Heart right ventricle (tissue), 16 donors: ENCODE measurements at regions not wholly inside any gene's neighbourhood (a gene's known extent, or its start where the extent isn't known, plus 50 kb on each side); places are given as distances from the start of the nearest gene placed in this dataset.

Experiments
- ATAC-seq, 8 donors: fragments of 200-7000 bp; cut with Tn5 transposase; one replicate each; pipeline ENCODE4 v1.9.1; 2020; ENCODE audit warnings: mild to moderate bottlenecking in 8 of 8, moderate library complexity in 8 of 8, moderate number of reproducible peaks in 1 of 8
- DNase-seq, 2 donors: peaks; one replicate each; pipeline ENCODE4 v3.0.0-alpha.2; 2020
- H3K27ac ChIP-seq, 10 donors: fragments of 200-600 bp; sonication (generic) in 2 of 10; one replicate each; pipeline versions ENCODE4 v1.5.0 to v1.8.0; 2020 to 2022; ENCODE audit warnings: mild to moderate bottlenecking in 3 of 10
- H3K27me3 ChIP-seq, 7 donors: fragments of 200-600 bp; one replicate each; pipeline ENCODE4 v1.8.0; 2021 to 2022; ENCODE audit warnings: mild to moderate bottlenecking in 2 of 7
- H3K36me3 ChIP-seq, 9 donors: fragments of 200-600 bp; sonication (generic) in 1 of 9; one replicate each; pipeline versions ENCODE4 v1.5.0 to v1.8.0; 2020 to 2022; ENCODE audit warnings: mild to moderate bottlenecking in 2 of 9
- H3K4me1 ChIP-seq, 9 donors: fragments of 200-600 bp; sonication (generic) in 1 of 9; one replicate each; pipeline versions ENCODE4 v1.5.0 to v1.8.0; 2020 to 2022; ENCODE audit warnings: mild to moderate bottlenecking in 4 of 9
- H3K4me3 ChIP-seq, 10 donors: fragments of 200-600 bp; sonication (generic) in 2 of 10; one replicate each; pipeline versions ENCODE4 v1.5.0 to v1.8.0; 2020 to 2022; ENCODE audit warnings: mild to moderate bottlenecking in 7 of 10, moderate library complexity in 2 of 10
- H3K9me3 ChIP-seq, 11 donors: fragments of 200-600 bp in 10 of 11; sonication (generic) in 2 of 11; one replicate each; pipeline versions ENCODE4 v1.5.0 to v1.8.0; 2013 to 2022; ENCODE audit warnings: mild to moderate bottlenecking in 2 of 11, control low read depth in 1 of 11, moderate library complexity in 1 of 11
- CTCF ChIP-seq, 9 donors: fragments of 200-600 bp; sonication (generic) in 2 of 9; IDR thresholded peaks; one replicate each; pipeline versions ENCODE4 v1.5.0 to v1.8.0; 2021 to 2022; ENCODE audit warnings: antibody characterized with exemption in 9 of 9, mild to moderate bottlenecking in 5 of 9, moderate library complexity in 1 of 9
- WGBS, 2 donors: extraction: QIAGEN DNeasy Blood & Tissue Kit; methylation state at CpG; one replicate each; pipeline ENCODE4 v1.1.7; 2013; ENCODE audit warnings: inconsistent platforms in 1 of 2; 5-methylcytosine and 5-hydroxymethylcytosine counted together
- intact Hi-C, 10 donors: fragments of 100-400 bp; cut with DNase I; formaldehyde crosslinking; loops; one replicate each; pipeline versions ENCODE4 v1.11.1 to v1.14.2; 2022
- donor health status: Arrhythmogenic right ventricular cardiomyopathy.
- donor health status: ischemic (EF 13 %, LVEDD 7.1; RV severe dilation, severe dysfunction).
- donor health status: healthy with polysubstance abuse.
- donor health status: DM: no; HTN: yes; CAD: no.
- donor health status: DM: no; HTN: no; CAD: no.
- donor health status: ischemic (EF 25% LVEDD 6.9; RV normal size, moderate dysfunction).
- donor health status: ischemic (EF 25% LVEDD 5.7; RV mildly dilated, moderate dysfunction).
- donor health status: healthy.
- donor health status: DM: yes; HTN: yes; CAD: no.
- donor health status: Ischemic cardiomyopathy.
- donor health status: ischemic (EF 35%, LVEDD 5.7; RV mildly dilated, moderate dysfunction).
- donor health status: nonischemic (EF 11% LVEDD 7.7; RV severe dilation, severe dysfunction).
- donor health status: DM: yes; HTN: yes; CAD: no.
- donor health status: PGD.
- donor health status: ischemic (EF 29% LVEDD 5.4; RV normal size, mild dysfunction).
- donor health status: nonischemic (EF 23%, LVEDD 6.1; RV moderate dilation, normal function).

- WGBS, 2 donors = 83 to 87% methylated on average over 16 of the region's 16 CpGs
- intact Hi-C loops = no loop called here
- ATAC-seq (no peak), DNase-seq (no peak)
- Histone ChIP-seq H3K27ac (no peak overlapping the region), H3K27me3 (peaks cover 0 to 25% (median 5%) of the 10 kb centered on the region in 7 donors), H3K36me3 (no peaks in the 10 kb centered on the region), H3K9me3 (no peaks in the 10 kb centered on the region), H3K4me3 (no peak overlapping the region), H3K4me1 (no peaks in the 10 kb centered on the region)
- TF ChIP-seq CTCF (IDR thresholded peaks at IDR 0.05) = no peak
Observed at GRCh38 chr18:78915446-78916008, 64.1 kb upstream of the SALL3 start.

- Histone ChIP-seq H3K27me3 (peaks cover 0 to 32% (median 0%) of the 10 kb centered on the region in 7 donors), H3K9me3 (no peaks in the 10 kb centered on the region), H3K4me1 (no peaks in the 10 kb centered on the region), H3K27ac (no peak overlapping the region), H3K36me3 (no peaks in the 10 kb centered on the region), H3K4me3 (no peak overlapping the region)
- 73 to 75% methylated on average over 8 of the region's 8 CpGs for WGBS, 2 donors
- TF ChIP-seq CTCF (IDR thresholded peaks at IDR 0.05) = no peak
- intact Hi-C loops = no loop called here
- ATAC-seq (no peak), DNase-seq (no peak)
Observed at GRCh38 chr18:78918707-78919106, 60.9 kb upstream of the SALL3 start.

- TF ChIP-seq CTCF (IDR thresholded peaks at IDR 0.05) = no peak
Observed at GRCh38 chr18:78919956-78920355, 59.7 kb upstream of the SALL3 start.

GRCh38 chr18:78920456-78921138, 59.0 kb upstream of the SALL3 start:
- ATAC-seq (no peak), DNase-seq (no peak)
- Histone ChIP-seq H3K27ac (no peak overlapping the region), H3K27me3 (peaks cover 0 to 17% (median 0%) of the 10 kb centered on the region in 7 donors), H3K36me3 (no peaks in the 10 kb centered on the region), H3K4me1 (no peaks in the 10 kb centered on the region), H3K9me3 (no peaks in the 10 kb centered on the region), H3K4me3 (no peak overlapping the region)
- no peak for TF ChIP-seq CTCF (IDR thresholded peaks at IDR 0.05)
- WGBS, 2 donors = 85 to 88% methylated on average over 17 of the region's 17 CpGs
- intact Hi-C loops = no loop called here

More at GRCh38 chr18:78919956-78920355, 59.7 kb upstream of the SALL3 start:
- Histone ChIP-seq H3K4me3 (no peak overlapping the region), H3K27ac (no peak overlapping the region), H3K27me3 (peaks cover 0 to 23% (median 0%) of the 10 kb centered on the region in 7 donors), H3K4me1 (no peaks in the 10 kb centered on the region), H3K9me3 (no peaks in the 10 kb centered on the region), H3K36me3 (no peaks in the 10 kb centered on the region)
- intact Hi-C loops = no loop called here
- ATAC-seq (no peak), DNase-seq (no peak)
- WGBS, 2 donors = 81 to 82% methylated on average over 5 of the region's 5 CpGs
